HCT116 (cell line): ENCODE measurements at regions not wholly inside any gene's neighbourhood (a gene's known extent, or its start where the extent isn't known, plus 50 kb on each side); places are given as distances from the start of the nearest gene placed in this dataset.

Source experiments
- ATAC-seq: fragments of 200-7000 bp; cut with Tn5 transposase; 2 replicates; pipeline ENCODE4 v1.9.1; 2020; ENCODE audit warnings: mild to moderate bottlenecking, moderate library complexity
- BruUV-seq: library from RNA; stranded (reverse); fragments of 400-500 nt; replicated peaks from 2 replicates; lab custom pipeline; 2021; lab: Mats Ljungman, UMichigan
- CTCF ChIA-PET: fragments of 300-600 bp; sonication (Branson Sonifier 250); formaldehyde crosslinking; loops from one replicate; lab custom pipeline; 2021; ENCODE audit warnings: antibody characterized with exemption; lab: Charles Lee
- POLR2A ChIA-PET: fragments of 300-600, 350-600 bp; sonication (Branson Sonifier 250); formaldehyde crosslinking; loops from one replicate; lab custom pipeline; 2021; ENCODE audit warnings: antibody characterized with exemption; lab: Charles Lee
- RAD21 ChIA-PET, 2 experiments: fragments of 300-600 bp; sonication (Branson Sonifier 250); formaldehyde crosslinking; loops; one replicate each; lab custom pipeline; 2023; ENCODE audit warnings: low total read pairs in 2 of 2; ENCODE audit not compliant: uncharacterized antibody in 2 of 2, unreplicated experiment in 2 of 2, low non-redundant PET in 1 of 2; lab: Charles Lee
- DNase-seq: peaks from one replicate; pipeline ENCODE4 v3.0.0-alpha.2; 2010; ENCODE audit warnings: low read depth, low spot score
- H2AFZ ChIP-seq: fragments of 200-600 bp; shearing (Covaris generic), sonication (generic); 2 replicates; pipeline ENCODE4 v1.6.1; 2017; ENCODE audit warnings: low read depth, mixed run types, mixed read lengths, antibody characterized with exemption, low read length; ENCODE audit not compliant: poor library complexity, severe bottlenecking
- H3K27ac ChIP-seq: 2 replicates; pipeline ENCODE4 v1.5.1; 2012; ENCODE audit warnings: low read depth, low read length
- H3K27me3 ChIP-seq: fragments of 200-600 bp; sonication (generic); 2 replicates; pipeline ENCODE4 v1.6.1; 2016; ENCODE audit warnings: mixed run types, low read length, mixed read lengths; ENCODE audit not compliant: insufficient read depth
- H3K36me3 ChIP-seq, 2 experiments: fragments of 200-500 bp in 1 of 2; fragments of 200-600 bp in 1 of 2; sonication (Bioruptor generic) in 1 of 2; sonication (generic) in 1 of 2; 2 replicates each; pipeline versions ENCODE4 v1.5.1 to v1.6.1; 2014 to 2016; ENCODE audit warnings: low read length in 2 of 2, inconsistent platforms in 1 of 2, mixed read lengths in 1 of 2, mixed run types in 1 of 2; ENCODE audit not compliant: insufficient read depth in 2 of 2, control insufficient read depth in 1 of 2
- H3K4me1 ChIP-seq, 2 experiments: fragments of 200-600 bp in 1 of 2; sonication (generic) in 1 of 2; 2 replicates each; pipeline versions ENCODE4 v1.5.1 to v1.6.1; 2012 to 2017; ENCODE audit warnings: low read length in 2 of 2, inconsistent platforms in 1 of 2, mild to moderate bottlenecking in 1 of 2, mixed read lengths in 1 of 2, mixed run types in 1 of 2, moderate library complexity in 1 of 2; ENCODE audit not compliant: insufficient read depth in 2 of 2, control insufficient read depth in 1 of 2
- H3K4me2 ChIP-seq: fragments of 200-600 bp; sonication (generic); 2 replicates; pipeline ENCODE4 v1.6.1; 2017; ENCODE audit warnings: mixed run types, low read length, mixed read lengths
- H3K4me3 ChIP-seq, 2 experiments: fragments of 200-600 bp in 1 of 2; sonication (generic) in 1 of 2; replicated peaks in 1 of 2; 2 replicates each; pipeline ENCODE4 v1.5.1; 2011 to 2016; ENCODE audit warnings: low read length in 2 of 2, control low read depth in 1 of 2, low read depth in 1 of 2, mild to moderate bottlenecking in 1 of 2, mixed read lengths in 1 of 2, mixed run types in 1 of 2
- H3K79me2 ChIP-seq: fragments of 200-600 bp; sonication (generic); 2 replicates; pipeline ENCODE4 v1.6.1; 2017; ENCODE audit warnings: mild to moderate bottlenecking, mixed run types, low read length, moderate library complexity, mixed read lengths; ENCODE audit not compliant: insufficient read depth
- H3K9ac ChIP-seq: fragments of 200-600 bp; sonication (generic); 2 replicates; pipeline ENCODE4 v1.6.1; 2016; ENCODE audit warnings: low read length, mixed read lengths
- H3K9me2 ChIP-seq: fragments of 200-600 bp; sonication (generic), shearing (Covaris generic); 2 replicates; pipeline ENCODE4 v1.6.1; 2017; ENCODE audit warnings: mixed run types, mild to moderate bottlenecking, moderate library complexity; ENCODE audit not compliant: insufficient read depth
- H3K9me3 ChIP-seq, 2 experiments: fragments of 200-500 bp in 1 of 2; fragments of 200-600 bp in 1 of 2; sonication (Bioruptor generic) in 1 of 2; sonication (generic) in 1 of 2; 2 replicates each; pipeline ENCODE4 v1.6.1; 2014 to 2017; ENCODE audit warnings: low read length in 2 of 2, mixed read lengths in 2 of 2, inconsistent platforms in 1 of 2, low read depth in 1 of 2, mild to moderate bottlenecking in 1 of 2, mixed run types in 1 of 2, moderate library complexity in 1 of 2; ENCODE audit not compliant: control insufficient read depth in 1 of 2, insufficient read depth in 1 of 2
- H4K20me1 ChIP-seq: fragments of 200-600 bp; sonication (generic), shearing (Covaris generic); 2 replicates; pipeline ENCODE4 v1.6.1; 2017; ENCODE audit warnings: mixed run types, mild to moderate bottlenecking, moderate library complexity; ENCODE audit not compliant: insufficient read depth
- EGR1 ChIP-seq: IDR thresholded peaks from 2 replicates; pipeline ENCODE4 v1.6.1; 2012; ENCODE audit warnings: low read depth
- RAD21 ChIP-seq: IDR thresholded peaks from 2 replicates; pipeline ENCODE4 v1.6.1; 2012; ENCODE audit warnings: low read depth, mild to moderate bottlenecking
- SRF ChIP-seq: IDR thresholded peaks from 2 replicates; pipeline ENCODE4 v1.6.1; 2012; ENCODE audit warnings: low read depth
- intact Hi-C: fragments of 100-400 bp; cut with micrococcal nuclease; formaldehyde crosslinking; loops from 2 replicates; pipeline ENCODE4 v1.10.0; 2022
- TF ChIP-seq, protein P1 (sequence below): IDR thresholded peaks from 2 replicates; pipeline ENCODE4 v1.6.1; 2012; ENCODE audit warnings: low read depth

DNA sequence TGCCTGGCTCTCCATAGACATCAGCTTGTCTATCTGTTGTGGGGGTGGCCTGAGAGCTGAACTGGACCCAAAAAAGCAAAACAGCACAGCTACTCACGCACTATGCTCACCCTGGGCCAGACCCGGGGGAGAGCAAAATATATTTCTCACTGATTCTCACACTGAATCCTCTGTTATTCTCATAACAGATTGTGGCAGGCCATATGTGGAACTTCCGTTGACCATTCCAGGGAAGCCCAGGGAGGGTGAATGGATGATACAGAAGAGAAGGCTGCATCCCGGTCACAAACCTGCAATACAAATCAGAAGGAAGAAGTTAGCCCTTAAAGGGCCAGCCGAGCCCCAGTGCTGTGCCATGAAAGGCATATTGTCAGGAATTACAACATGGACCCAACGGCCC lies 362.5 kb downstream of the ZNF536 start:
- intact Hi-C loops: no loop called here
- no peak overlapping the region for H3K4me2 ChIP-seq
- H2AFZ ChIP-seq: no peak overlapping the region
- H3K36me3 ChIP-seq: no peaks in the 10 kb centered on the region
- ChIA-PET CTCF (no interaction called here), POLR2A (no interaction called here), RAD21 (no interaction called here)
- H3K4me3 ChIP-seq: no peak overlapping the region
- H3K27ac ChIP-seq: no peak overlapping the region
- no peaks in the 10 kb centered on the region for H3K9me2 ChIP-seq
- ATAC-seq: no peak
- H3K79me2 ChIP-seq: no peaks in the 10 kb centered on the region
- TF ChIP-seq, protein P1, sequence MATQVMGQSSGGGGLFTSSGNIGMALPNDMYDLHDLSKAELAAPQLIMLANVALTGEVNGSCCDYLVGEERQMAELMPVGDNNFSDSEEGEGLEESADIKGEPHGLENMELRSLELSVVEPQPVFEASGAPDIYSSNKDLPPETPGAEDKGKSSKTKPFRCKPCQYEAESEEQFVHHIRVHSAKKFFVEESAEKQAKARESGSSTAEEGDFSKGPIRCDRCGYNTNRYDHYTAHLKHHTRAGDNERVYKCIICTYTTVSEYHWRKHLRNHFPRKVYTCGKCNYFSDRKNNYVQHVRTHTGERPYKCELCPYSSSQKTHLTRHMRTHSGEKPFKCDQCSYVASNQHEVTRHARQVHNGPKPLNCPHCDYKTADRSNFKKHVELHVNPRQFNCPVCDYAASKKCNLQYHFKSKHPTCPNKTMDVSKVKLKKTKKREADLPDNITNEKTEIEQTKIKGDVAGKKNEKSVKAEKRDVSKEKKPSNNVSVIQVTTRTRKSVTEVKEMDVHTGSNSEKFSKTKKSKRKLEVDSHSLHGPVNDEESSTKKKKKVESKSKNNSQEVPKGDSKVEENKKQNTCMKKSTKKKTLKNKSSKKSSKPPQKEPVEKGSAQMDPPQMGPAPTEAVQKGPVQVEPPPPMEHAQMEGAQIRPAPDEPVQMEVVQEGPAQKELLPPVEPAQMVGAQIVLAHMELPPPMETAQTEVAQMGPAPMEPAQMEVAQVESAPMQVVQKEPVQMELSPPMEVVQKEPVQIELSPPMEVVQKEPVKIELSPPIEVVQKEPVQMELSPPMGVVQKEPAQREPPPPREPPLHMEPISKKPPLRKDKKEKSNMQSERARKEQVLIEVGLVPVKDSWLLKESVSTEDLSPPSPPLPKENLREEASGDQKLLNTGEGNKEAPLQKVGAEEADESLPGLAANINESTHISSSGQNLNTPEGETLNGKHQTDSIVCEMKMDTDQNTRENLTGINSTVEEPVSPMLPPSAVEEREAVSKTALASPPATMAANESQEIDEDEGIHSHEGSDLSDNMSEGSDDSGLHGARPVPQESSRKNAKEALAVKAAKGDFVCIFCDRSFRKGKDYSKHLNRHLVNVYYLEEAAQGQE: no peak
- no peak for TF ChIP-seq SRF
- no peaks in the 10 kb centered on the region for H4K20me1 ChIP-seq
- H3K27me3 ChIP-seq: no peaks in the 10 kb centered on the region
- no peaks in the 10 kb centered on the region for H3K4me1 ChIP-seq
- peaks cover 0 to 22% of the 10 kb centered on the region in 2 experiments; a peak in 2 of 4 replicates for H3K9me3 ChIP-seq
- DNase-seq: no peak
- BruUV-seq: no TSS peak
- no peak overlapping the region for H3K9ac ChIP-seq

- intact Hi-C loops: no loop called here
- H3K27me3 ChIP-seq: no peaks in the 10 kb centered on the region
- ChIA-PET CTCF (no interaction called here), POLR2A (no interaction called here), RAD21 (no interaction called here)
- no peaks in the 10 kb centered on the region for H3K9me2 ChIP-seq
- no peaks in the 10 kb centered on the region for H4K20me1 ChIP-seq
- no peak overlapping the region for H3K9ac ChIP-seq
- ATAC-seq (no peak), DNase-seq (no peak)
- H2AFZ ChIP-seq: no peak overlapping the region
- H3K79me2 ChIP-seq: no peaks in the 10 kb centered on the region
- no peaks in the 10 kb centered on the region for H3K4me1 ChIP-seq
- no peak overlapping the region for H3K27ac ChIP-seq
- H3K4me2 ChIP-seq: no peak overlapping the region
- no TSS peak for BruUV-seq
- no peaks in the 10 kb centered on the region for H3K36me3 ChIP-seq
- H3K4me3 ChIP-seq: no peak overlapping the region
- TF ChIP-seq RAD21 (no peak), EGR1 (no peak)
- H3K9me3 ChIP-seq: peaks cover 0 to 22% of the 10 kb centered on the region in 2 experiments; a peak in 2 of 4 replicates
These were observed 361.8 kb downstream of the ZNF536 start for GRCh38 chr19:30733826-30734550.
